HG03097 (cell line): ENCODE measurements at regions not wholly inside any gene's neighbourhood (a gene's known extent, or its start where the extent isn't known, plus 50 kb on each side); places are given as distances from the start of the nearest gene placed in this dataset.
"Not testable (repeated sequence)": the region's sequence is repeated elsewhere in the genome, so short reads cannot be mapped to it uniquely, and the experiment has no call there.

Source experiments
- ATAC-seq: cut with Tn5 transposase; IDR thresholded peaks from one replicate; pipeline ENCODE4 v1.9.1; 2021; ENCODE audit not compliant: unreplicated experiment, low FRiP score

- ATAC-seq: no peak
These were observed 1491.7 kb upstream of the RAG2 start for GRCh38 chr11:38089726-38090125.

- ATAC-seq: no peak
These were observed 1462.9 kb upstream of the RAG2 start for GRCh38 chr11:38060920-38061319.

DNA sequence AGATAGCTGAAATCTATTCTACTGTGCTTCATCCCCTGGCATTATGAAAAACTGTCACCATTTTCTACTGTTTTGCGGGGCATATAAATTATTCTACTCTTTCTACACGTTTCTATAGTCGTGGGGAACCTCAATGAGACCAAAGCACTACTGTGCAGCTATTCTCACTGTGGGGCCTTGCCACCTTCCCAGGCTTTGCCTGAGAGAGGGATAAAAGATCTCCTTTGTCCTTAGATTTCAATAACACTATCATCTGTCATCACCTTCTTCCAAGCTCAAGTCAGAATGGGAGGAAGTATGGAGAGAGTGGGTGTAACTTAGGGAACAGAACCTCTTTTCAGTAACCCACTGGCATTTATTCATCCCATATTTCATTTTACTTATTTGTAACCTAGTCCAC, 1462.1 kb upstream of the RAG2 start:
- ATAC-seq: no peak

DNA sequence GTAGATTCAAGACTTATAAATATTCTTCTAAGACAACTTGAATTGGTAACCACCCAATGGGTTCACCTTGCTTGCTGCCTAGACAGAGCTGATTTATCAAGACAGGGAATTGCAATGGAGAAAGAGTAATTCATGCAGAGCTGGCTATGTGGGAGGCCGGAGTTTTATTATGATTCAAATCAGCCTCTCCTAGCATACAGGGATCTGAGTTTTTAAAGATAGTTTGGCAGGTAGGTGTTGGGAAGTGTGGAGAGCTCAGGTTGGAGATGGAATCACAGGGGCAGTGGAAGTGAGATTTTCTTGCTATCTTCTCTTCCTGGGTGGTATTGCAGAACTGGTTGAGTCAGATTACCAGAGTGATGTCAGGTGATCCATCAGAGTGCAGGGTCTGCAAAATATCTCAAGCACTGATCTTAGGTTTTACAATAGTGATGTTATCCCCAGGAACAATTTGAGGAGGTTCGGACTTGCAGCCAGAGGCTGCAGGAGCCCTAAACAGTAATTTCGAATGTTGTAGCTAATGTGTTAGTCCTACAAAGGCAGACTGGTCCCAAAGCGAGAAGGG, 1448.6 kb upstream of the RAG2 start:
- no peak for ATAC-seq

GRCh38 chr11:38043060-38043459, 1445.0 kb upstream of the RAG2 start:
- ATAC-seq: no peak

DNA sequence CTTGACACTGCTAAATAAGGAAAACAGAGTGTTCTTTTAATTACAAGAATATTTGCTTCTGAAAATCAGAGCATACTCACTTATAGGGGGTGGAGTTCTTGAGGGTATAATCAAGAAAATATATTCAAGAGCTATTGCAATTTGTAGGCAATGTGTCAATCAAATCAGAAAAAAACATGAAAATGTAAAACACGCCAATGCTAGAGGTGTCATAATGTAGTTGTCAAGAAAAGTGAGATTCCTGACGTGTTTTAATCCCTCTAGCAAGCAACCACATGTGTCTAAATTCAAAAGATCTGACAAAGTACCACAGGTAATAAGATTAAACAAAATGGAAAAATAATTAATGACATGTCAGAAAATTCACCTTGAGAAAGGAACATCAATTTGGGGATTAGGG, 1440.7 kb upstream of the RAG2 start:
- no peak for ATAC-seq

DNA sequence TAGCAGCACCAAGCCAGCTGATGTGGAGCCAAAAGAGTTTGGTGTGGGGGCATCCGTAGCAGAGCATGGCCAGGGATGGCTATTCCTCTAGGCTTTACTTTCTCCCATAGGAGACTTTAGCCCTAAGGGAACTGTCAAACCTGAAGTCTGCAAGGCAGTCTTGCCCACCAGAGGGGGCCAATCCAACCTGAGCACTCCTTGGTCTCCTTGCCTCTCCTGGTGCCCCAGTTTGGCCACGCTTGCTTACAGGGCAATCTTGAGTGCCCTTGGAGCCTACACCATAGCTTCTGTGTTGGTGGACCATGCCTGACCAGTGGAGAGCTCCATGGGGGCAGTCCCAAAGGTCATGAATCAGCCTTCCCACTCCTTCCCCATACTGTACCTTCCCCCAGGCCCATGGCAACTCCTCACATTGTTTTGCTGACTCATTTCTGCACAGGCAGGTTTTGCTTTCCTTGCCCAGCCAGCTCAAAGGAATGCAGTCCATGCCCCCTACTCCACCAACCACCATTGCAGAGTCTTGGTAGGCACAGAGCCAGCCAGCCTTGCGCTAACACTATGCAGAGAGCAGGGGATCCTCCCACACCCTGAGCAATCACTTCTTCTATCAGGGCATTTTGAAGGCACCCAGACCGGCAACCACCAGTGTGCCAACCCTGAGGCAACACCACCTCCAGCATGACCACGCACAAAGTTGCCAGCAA, 1421.2 kb upstream of the RAG2 start:
- ATAC-seq: no peak

GRCh38 chr11:38014405-38014804, 1416.4 kb upstream of the RAG2 start:
- ATAC-seq: no peak

GRCh38 chr11:38013157-38013556, 1415.1 kb upstream of the RAG2 start:
- no peak for ATAC-seq

GRCh38 chr11:38011496-38011895, 1413.5 kb upstream of the RAG2 start:
- no peak for ATAC-seq

DNA sequence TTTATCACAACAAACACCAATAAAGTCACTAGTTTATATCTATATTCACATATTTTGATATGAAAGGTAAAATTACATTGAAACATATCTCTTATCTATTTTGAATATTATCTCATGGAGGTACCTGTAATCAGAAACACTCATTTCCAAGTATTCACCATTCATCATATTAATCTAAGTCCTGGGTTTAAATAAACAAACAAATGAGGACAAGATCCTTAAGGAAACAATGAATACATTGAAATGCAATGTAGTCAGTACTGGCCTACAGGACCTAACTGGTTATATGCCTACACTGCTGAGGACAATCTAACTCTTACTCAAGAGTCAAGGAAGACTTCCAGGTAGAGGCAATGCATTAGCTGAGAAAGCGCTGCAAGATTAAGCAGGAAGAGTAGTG, 1411.9 kb upstream of the RAG2 start:
- no peak for ATAC-seq

DNA sequence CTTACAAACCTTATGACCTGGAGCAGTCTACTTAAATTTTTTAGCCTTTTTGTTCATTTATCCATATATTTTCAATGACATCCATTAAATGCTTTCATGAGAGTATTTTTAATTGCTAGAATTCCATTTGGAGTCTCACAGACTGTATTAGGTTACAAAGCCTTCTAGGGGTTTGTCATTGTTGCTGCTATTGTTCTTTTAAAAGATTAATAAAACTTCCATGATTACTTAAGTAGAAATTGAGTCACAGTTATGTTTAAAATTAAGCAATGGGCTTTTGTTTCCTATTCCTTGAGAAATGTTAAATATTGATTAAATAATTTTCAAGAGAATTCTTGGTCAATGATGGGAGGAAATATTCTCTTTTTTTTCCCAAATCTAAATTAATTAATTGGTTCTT, 1408.4 kb upstream of the RAG2 start:
- no peak for ATAC-seq

GRCh38 chr11:38005597-38005996, 1407.6 kb upstream of the RAG2 start:
- ATAC-seq: no peak

GRCh38 chr11:37999171-37999570, 1401.1 kb upstream of the RAG2 start:
- ATAC-seq: no peak

- no peak for ATAC-seq
These were observed 1397.8 kb upstream of the RAG2 start for GRCh38 chr11:37995886-37996285.

DNA sequence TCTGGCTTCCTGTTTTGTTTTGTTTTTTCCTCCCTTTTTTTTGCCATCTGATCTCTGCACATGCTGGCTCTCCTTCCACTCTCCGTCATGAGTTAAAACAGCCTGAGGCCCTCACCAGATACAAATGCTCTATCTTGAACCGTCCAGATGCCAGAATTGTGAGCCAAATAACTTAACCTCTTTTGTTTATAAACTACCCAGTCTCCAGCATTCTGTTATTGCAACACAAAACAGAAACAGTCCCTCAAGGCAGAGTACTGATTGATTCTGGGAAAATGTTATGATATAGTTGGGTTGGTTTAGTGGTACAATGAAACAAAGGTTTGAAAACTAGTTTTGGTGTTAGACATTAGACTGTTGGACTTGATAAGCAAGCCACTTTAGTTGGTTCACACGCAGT, 1390.0 kb upstream of the RAG2 start:
- no peak for ATAC-seq

DNA sequence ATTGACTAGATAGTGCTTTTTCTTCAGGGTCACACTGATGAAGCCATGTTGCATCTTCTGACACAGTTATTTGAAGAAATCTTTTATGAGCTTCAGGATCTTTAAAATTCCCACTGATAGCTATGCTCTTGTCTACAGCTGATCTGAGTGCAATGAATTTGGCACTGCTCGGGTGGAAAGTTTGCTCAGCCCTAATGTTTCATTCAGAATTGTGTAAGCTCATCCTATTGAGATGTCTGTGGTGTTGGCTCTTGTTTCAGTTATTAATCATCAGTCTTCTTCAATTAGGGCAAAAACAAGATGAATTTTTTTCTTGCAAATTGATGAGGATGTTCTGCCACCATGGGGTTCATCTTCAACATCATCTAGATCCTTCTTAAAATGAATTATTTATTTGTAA, 1387.0 kb upstream of the RAG2 start:
- no peak for ATAC-seq

GRCh38 chr11:37978647-37979046, 1380.6 kb upstream of the RAG2 start:
- ATAC-seq: no peak

DNA sequence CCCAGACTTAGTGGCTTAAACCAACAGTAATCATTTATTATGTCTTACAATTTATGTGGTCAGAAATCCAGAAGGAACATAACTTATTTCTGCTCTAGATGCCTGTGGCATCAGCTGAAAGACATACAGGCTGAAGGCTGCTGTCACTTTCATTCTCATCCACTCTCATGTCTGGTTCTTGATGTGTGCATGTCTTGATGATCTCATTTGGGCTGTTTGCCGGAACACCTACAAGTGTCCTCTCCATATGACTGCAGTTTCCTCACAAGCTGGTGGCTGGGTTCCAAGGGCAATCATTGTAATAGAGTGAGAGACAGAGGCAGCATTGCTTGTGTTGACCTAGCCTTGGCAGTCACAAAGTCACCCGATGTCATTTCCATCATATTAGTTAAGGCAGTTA, 1375.9 kb upstream of the RAG2 start:
- ATAC-seq: no peak

GRCh38 chr11:37972691-37973090, 1374.7 kb upstream of the RAG2 start:
- no peak for ATAC-seq

- not testable (repeated sequence) for ATAC-seq
These were observed 1371.3 kb upstream of the RAG2 start for GRCh38 chr11:37969336-37969735.

DNA sequence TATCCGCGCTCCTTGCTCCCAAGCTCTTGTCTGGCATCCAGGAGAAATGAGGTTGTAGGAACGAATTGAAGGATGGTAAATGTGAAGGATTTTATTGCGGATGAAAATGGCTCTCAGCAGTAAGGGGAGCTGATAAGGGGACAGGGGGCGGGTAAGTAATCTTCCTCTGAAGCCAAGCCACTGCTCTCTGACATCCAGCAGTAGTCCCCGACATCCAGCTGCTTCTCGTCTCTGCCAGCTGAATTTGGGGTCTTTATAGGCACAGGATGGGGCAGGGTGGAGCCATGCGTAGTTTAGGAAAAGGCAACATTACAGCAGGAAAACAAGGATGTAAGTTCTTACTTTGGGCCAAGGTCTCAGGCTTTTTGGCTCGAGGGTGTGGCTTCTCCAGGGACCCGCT, 1370.1 kb upstream of the RAG2 start:
- ATAC-seq: no peak

GRCh38 chr11:37967635-37968034, 1369.6 kb upstream of the RAG2 start:
- ATAC-seq: no peak
